SIG-M5 (cell line): ENCODE measurements at regions not wholly inside any gene's neighbourhood (a gene's known extent, or its start where the extent isn't known, plus 50 kb on each side); places are given as distances from the start of the nearest gene placed in this dataset.

ENCODE experiments used
- DNase-seq: peaks from one replicate; lab custom pipeline; 2025; lab: John Stamatoyannopoulos, UW

DNA sequence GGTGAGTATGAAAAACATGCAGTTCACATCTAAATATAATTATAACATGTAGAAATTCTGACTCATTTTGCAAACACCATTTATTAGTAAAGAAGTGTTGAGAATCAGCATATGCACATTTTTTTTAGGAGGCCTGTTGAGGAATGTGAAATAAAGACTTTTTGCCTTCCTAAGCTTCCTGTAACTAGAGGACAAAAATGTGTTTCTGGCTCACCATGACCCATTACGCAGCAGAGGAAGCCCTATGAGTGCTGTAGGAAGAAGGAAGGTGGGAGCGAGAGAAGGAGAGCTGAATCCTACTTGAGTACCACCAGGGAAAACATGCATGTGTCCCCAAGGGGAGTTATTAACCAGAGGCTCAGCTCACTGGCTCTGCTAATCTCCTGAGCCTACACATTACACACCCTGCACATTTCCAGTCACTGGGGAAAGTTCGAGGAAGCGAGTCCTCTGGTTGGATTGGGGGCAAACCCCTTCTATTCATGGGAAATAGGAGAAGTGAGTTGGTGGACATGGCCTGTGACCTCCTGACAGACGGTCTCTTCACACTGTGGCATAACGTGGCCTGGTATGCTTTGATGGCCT, 540.5 kb upstream of the JAG1 start:
- no peak for DNase-seq

DNA sequence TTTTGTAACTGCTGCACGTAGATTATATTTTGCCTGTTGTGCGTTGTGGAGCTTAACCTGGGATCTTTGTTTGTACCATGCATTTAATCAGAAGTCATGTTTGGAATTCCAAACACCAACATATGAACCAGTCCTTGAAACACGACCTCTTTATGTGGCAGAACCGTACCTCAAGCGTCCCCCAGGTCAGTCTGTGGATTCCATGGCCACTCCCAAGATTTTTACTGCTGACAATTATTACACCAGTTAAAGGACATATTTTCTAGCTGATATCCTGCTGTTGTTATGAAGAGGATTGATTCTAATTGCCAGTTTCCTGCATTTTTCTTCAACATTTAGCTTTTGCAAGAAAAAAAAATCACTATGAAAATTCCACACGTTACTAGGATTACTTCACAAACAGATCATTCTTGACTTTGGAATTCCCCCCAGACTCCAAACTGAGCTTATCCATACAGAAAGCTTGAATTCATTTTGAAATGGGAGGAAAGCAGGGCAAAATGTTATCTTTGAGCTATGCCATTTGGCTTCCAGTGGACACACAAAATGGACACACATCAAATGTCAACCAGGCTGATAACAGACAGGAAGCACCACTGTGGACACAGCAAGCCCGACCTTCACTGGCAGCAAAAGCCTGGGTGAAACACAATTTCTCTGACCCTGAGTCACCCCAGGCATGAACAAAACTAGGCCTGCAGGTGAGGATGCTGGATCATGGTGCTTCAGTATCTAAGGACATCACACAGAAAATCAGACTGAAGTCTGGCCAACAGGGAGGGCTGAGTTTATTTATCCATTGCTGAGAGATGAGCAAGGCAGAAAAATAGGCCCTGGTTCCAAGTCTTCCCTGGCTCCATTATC, 542.9 kb upstream of the JAG1 start:
- DNase-seq: no peak

- DNase-seq: no peak
These were observed 543.8 kb upstream of the JAG1 start for GRCh38 chr20:11217326-11218172.

DNA sequence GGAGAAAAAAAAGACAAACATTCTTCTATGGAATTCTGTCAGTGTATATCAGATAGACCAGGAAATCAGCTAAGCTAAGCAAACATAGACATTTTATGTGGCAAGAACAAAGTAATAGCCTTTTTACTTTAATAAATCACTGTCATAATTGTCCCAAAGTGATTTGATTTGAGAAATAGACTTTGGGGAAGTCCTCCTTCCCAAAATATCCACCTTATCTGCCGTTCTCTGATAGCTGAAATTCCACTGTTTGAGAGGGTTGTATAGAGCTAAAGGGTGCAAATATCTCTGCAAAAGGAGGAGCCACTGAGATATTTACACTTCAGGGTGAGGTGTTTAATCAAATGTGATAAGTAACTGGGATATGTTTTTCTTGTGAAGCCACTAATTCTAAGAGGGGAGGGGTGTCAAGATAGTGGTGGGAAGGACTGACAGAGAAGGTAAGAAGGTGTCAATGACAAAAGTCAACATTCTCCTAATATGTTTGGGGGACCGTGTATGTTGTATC, 544.4 kb upstream of the JAG1 start:
- DNase-seq: no peak

DNA sequence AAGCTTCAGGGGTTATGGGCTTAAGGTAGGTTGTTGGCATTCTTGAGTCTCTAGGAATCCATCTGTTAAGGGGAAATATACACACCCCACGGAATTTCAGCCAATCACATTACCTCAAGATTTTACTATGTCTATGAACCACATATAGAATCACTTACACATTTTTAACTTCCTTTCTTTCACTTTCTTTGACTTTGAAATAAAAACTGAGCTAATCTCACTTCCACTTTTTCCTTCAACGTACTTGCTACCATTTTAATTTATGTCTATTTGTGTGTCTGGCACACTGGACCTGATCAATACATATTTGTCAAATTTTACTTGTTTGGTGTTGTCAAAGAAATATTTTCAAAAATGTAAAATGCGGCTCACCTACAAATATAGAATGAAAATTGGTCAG, 545.4 kb upstream of the JAG1 start:
- no peak for DNase-seq

DNA sequence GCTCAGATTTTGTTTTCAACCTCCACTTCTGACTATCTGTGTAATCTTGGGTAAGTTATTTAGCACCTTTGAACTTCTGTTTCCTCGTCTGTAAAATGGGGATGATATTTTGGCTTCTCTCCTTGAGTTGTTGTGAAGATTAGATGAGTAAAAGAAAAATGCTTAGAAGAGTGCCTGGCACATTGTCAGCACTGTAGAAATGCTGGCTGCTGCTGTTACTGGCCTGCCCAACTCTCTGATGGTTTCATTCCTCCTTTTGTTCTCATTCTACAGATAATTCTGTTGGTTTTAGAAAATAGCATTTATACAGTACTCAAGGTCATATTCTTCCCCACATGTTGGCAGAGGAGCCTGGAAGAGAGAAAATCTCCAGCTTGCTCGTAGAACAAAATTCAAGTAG, 547.2 kb upstream of the JAG1 start:
- DNase-seq: no peak

GRCh38 chr20:11222243-11222642, 548.4 kb upstream of the JAG1 start:
- no peak for DNase-seq

GRCh38 chr20:11227602-11228001, 553.8 kb upstream of the JAG1 start:
- DNase-seq: no peak

GRCh38 chr20:11229772-11230171, 556.0 kb upstream of the JAG1 start:
- DNase-seq: no peak

GRCh38 chr20:11230999-11231398, 557.2 kb upstream of the JAG1 start:
- DNase-seq: no peak

DNA sequence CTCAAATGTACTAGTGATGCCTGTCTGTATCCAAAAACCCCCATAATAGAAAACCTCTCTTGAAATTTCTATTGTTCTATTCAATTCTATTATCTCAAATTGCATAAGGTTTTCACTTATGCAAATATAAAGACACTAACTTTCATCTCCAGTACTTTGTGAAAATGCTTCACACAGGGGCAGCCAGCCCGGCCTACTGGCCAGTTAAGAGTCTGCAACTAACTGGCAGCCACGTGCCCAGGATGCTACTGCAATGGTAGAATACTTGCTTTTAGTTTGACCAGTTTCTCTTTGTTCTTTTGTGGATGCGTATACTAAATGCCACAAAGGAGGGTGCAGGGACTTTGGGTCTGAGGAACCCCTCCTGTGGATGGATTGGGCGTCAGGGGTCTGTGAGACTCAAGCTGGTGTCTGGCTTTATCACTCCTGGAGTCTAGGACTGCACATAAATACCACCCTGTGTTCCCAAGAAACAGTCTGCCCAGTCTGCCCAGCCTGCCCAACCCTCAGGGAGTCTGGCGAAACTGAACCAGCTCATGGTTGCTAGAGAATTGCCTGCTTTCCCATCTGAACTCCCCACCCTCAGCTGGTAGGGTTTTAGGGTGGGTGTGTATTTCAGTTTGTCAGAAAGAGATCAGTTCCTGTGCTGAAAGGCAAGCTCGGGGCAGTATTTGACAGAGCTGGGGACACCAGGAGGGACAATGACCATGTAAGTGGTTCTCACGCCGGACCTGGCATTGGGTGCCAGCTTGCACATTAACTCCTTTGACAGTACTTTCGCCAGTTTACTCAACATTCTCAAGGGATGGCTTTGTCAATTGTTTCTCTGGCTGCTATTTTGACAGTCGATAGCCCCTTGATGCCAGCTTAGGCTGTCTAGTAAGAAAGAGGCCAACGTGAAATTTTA, 558.2 kb upstream of the JAG1 start:
- DNase-seq: no peak

- no peak for DNase-seq
These were observed 559.1 kb upstream of the JAG1 start for GRCh38 chr20:11232896-11233295.

GRCh38 chr20:11234181-11234580, 560.4 kb upstream of the JAG1 start:
- no peak for DNase-seq

- no peak for DNase-seq
These were observed 560.8 kb upstream of the JAG1 start for GRCh38 chr20:11234608-11235007.

DNA sequence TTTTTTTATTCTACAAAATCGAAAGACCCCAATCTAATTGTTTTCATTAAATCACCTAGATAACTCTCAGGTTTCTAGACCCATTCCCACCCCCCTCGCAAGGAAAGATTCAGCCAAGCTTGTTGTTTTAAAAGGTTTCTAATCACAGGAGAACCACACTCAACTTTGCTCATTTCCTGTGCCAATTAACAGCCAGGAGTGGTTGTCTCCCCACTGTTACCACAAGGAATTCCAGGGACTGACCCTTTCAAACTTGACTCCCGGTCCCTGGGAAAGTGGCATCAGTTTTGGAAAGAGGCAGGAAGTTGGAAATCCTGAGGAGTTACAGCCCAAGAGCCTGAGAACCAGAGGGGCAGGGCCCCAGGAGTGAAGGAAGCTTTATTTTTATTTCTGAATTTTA, 561.3 kb upstream of the JAG1 start:
- DNase-seq: no peak

DNA sequence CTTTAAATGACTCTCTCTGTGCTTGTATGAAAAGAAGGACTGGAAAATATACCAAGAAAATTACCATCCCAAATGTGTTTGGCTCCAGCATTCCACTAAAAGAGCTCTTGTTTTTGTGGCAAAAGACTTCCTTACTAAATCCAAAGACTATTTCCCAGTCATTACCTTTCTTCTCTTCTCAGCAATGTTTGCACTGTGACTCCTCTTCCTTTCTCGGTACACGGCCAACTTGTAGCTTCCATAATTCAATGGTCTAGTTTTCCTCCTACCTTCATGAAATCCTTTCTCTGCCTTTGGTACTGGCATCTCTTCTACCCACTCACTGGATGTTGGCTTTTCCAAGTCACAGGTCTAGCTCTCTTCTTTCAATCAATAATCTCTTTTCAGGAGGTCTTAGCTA, 568.5 kb upstream of the JAG1 start:
- no peak for DNase-seq

- no peak for DNase-seq
These were observed 571.6 kb upstream of the JAG1 start for GRCh38 chr20:11245431-11245830.

DNA sequence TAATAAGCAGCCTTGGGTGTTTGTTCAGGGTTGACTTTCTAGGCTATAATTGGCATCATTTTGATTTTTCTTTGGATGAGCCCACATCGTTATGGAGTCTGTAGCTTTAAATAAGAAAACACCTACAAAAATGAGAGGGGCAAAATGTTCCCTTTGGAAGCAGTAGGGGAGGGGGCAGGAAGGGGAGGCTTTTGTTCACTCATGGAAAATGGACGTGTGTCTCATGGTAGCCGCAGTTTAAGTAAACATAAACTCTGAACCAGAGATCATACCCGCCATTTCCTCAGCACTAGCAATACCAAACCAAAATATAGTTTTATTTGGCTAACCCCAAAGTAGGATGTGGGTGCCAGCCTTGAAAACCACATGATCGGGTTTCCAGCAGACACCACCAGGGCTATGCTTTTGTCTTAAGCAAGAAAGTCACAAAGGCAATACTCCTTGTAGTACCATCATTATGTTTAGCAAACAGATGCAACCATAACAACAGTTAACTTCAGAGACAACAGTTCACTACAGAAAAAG, 572.5 kb upstream of the JAG1 start:
- DNase-seq: no peak

- DNase-seq: no peak
These were observed 573.5 kb upstream of the JAG1 start for GRCh38 chr20:11247046-11248010.

GRCh38 chr20:11248011-11248409, 574.2 kb upstream of the JAG1 start:
- DNase-seq: no peak
